C4-2B (cell line): ENCODE measurements at regions not wholly inside any gene's neighbourhood (a gene's known extent, or its start where the extent isn't known, plus 50 kb on each side); places are given as distances from the start of the nearest gene placed in this dataset.

Experiments used
- H3K27ac ChIP-seq: fragments of 450-650 bp; 2 replicates; pipeline ENCODE4 v1.5.1; 2017
- ZFX ChIP-seq: fragments of 450-650 bp; IDR thresholded peaks from 2 replicates; pipeline ENCODE4 v1.6.1; 2017
- TF ChIP-seq, protein P1 (sequence below): fragments of 450-650 bp; conservative IDR thresholded peaks from 2 replicates; pipeline ENCODE4 v1.5.1; 2017; ENCODE audit warnings: mild to moderate bottlenecking

DNA sequence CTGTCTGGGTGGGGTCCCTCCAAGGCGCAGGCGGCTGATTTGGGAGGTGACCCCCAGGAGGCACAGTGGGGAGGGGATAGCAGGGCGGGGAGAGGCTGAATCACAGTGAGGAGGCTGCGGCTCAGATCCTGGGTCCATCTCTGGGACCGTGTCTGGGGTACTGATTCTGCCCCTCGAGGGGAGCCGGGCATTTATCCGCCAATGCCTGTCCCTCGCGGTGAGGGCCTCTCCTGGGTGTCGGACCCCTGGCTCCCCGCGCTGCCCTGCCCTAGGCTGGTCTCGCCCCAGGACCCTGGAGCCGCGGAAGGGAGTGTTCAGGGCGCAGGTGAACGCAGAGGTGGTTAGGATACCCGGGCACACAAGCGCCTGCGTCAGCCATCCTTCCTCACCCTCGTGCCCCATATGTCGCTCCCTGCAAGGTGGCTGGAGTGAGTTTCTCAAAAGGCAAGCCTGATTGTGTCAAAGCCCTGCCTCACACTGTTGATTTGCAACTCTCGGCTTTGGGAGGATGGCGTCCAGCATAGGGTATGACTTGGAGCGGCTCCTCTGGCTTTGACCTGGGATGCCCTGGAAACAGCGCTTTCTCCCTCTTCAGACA is 530.9 kb downstream of the PTPRU start:
- no peak overlapping the region for H3K27ac ChIP-seq
- TF ChIP-seq ZFX, result no peak
- TF ChIP-seq, protein P1, sequence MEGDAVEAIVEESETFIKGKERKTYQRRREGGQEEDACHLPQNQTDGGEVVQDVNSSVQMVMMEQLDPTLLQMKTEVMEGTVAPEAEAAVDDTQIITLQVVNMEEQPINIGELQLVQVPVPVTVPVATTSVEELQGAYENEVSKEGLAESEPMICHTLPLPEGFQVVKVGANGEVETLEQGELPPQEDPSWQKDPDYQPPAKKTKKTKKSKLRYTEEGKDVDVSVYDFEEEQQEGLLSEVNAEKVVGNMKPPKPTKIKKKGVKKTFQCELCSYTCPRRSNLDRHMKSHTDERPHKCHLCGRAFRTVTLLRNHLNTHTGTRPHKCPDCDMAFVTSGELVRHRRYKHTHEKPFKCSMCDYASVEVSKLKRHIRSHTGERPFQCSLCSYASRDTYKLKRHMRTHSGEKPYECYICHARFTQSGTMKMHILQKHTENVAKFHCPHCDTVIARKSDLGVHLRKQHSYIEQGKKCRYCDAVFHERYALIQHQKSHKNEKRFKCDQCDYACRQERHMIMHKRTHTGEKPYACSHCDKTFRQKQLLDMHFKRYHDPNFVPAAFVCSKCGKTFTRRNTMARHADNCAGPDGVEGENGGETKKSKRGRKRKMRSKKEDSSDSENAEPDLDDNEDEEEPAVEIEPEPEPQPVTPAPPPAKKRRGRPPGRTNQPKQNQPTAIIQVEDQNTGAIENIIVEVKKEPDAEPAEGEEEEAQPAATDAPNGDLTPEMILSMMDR, result no peak

DNA sequence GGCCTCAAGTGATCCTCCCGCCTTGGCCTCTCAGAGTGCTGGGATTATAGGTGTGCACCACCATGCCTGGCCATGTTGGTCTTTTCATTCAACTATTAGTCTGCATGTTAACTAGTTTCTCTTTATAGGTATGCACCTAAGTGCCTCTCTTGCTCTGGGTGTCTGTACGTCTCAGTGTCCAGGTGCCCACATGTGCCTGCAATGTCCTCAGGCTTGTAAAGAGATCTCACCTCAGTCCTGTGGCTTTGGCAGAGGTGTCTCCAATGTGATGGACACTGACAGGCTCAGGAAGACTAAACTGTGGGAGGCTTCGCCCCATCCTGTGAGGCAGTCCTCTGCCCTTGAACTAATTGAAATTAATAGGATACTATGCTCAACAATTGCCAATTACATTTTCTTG is 526.3 kb downstream of the PTPRU start:
- TF ChIP-seq, protein P1, result no peak
- no peak for TF ChIP-seq ZFX
- no peak overlapping the region for H3K27ac ChIP-seq

DNA sequence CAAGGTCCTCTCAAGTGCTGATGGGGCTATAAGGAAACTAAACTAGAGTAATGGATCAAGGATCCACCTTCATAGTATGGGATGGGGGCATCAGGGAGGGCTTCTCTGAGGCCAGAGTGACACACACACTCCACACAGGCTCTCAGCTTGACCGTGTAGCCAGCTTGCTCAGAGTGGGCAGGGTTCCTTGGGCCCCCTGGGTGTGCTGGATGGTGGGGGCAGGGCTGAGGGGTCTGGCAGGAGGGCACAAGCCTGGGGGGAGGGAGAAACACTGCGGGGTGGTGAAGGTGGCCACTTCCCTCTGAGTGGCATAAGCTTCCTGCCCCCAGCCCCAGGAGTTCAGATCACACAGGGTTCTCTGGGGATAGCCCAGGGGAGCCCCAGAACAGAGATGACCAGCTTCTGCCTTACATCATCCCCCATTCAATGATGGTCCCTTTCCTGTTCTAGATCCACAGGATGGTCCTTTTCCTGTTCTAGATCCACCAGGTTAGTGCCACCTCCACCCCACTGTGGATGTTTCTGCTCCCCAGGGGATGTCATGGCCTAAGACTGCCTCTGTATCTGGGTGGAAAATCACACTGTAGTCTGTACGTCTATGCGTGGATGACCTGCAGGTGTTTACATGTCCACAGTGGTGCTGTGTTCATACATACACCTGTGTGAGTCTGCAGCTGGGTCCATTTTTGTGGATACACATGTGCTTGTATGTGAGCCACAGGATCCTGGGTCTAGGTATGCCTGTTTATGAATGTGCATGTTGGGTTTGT is 525.0 kb downstream of the PTPRU start:
- no peak for TF ChIP-seq ZFX
- TF ChIP-seq, protein P1, result no peak
- H3K27ac ChIP-seq, result no peak overlapping the region

DNA sequence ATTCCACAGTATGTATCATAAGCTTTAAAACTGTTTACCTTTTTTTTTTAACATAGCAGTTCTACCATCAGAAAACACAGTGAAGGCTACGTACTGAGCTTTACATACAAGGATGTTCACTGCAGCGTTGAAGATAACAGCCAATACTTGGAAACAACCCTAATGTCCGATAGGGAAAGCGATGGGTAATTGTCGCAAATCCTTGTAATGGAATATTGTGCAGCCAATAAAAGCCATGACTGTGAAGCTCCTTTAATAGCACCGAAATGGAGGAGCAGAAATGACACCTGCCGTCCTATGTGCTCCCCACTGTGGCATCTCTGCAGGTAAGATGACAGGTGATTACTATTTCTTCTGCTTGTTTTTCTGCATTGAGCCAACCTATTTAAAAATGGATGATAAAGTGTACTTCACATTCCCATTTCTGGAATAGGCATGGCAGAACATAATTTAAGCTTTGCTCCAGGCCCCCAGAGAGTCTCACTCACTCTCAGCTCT is 523.8 kb downstream of the PTPRU start:
- TF ChIP-seq, protein P1, result no peak
- no peak for TF ChIP-seq ZFX
- H3K27ac ChIP-seq, result no peak overlapping the region

DNA sequence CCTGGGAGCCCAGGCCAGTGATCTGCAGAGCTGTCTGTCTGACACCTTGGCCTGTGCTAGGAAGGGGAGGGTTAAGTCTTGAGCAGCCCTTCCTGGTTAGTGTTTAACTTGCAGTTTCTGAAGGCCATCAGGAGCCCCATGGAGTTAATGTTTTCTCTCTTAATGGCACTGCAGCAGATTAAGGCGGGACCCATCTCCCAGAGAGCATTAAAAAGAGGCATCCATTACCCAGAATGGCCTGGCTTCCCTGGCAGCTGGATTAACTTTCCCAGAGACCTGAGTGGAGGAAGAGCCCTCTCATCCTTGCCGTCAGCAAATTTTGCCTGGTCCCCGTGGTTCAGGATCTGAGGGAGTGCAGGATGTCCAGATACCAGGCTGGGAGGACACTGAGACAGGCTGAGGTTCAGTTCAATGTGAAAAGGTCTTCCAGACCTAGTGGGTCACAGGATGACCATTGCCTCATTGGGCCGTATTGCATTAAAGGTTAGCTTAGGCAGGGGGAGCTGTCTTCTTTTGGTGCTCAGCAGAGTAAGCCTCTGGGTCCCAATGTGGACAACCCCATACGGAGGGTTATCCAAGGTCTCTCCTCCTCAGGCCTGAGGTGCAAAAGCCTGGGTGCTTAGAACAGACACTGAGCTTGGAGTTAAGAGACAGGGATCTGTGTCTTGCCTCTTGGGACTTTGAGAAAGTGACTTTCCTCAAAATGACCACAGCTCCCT is 522.6 kb downstream of the PTPRU start:
- no peak for TF ChIP-seq ZFX
- TF ChIP-seq, protein P1, result no peak
- H3K27ac ChIP-seq, result no peak overlapping the region

DNA sequence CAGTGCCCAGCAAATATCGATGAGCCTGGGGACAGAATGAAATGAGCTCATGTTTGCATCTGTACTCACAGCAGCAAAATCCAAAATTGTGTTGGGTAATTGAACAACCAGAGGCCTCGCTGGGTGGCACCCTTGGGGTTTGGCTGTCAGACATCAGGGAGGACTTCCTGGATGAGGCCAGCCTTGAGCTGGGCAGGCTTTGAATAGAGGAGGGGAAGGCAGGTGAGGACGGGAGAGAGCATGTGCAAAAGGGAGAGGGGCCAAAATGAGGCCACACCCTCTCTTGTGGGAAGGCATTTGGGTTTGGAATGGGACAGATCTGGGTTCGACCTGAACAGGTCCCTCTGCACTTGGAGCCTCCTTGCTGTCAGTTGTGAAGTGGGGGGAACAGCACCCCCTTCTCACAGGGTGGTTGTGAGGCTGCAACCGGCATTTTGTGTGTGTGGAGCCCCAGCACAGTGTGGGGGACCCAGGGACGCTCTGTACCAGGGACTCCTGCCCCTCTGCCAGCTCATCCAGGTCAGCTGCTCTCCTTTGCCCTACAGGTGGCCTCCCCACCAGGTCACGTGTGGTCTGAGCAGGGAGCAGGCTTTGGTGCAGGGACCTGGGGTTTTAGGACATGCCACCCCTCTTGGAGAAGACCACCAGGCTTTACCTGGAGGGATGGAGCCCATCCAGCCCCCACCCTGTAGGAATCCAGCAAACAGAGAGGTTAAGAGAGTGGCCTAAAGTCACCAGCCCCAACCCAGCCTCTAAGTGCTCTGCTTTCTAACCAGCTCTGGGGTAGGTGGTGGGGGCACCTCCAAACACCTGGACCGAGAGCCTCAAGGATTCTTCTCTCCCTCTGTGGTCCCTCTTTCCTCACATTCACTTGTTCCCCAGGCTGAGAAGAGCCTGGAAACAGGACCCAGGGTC is 521.8 kb downstream of the PTPRU start:
- no peak overlapping the region for H3K27ac ChIP-seq
- TF ChIP-seq, protein P1, result no peak
- TF ChIP-seq ZFX, result no peak
